Adrenal gland (tissue), 5 donors: ENCODE measurements at regions not wholly inside any gene's neighbourhood (a gene's known extent, or its start where the extent isn't known, plus 50 kb on each side); places are given as distances from the start of the nearest gene placed in this dataset.

Experiments
- CTCF ChIP-seq, 6 experiments: fragments of 450-650 bp in 4 of 6; fragments of 200-600 bp in 2 of 6; sonication (generic) in 1 of 6; IDR thresholded peaks; 1 replicate in 5 of 6; 2 replicates in 1 of 6; pipeline versions ENCODE4 v1.5.1 to v1.8.0; 2016 to 2021; ENCODE audit warnings: antibody characterized with exemption in 6 of 6, mild to moderate bottlenecking in 2 of 6, moderate library complexity in 1 of 6
- POLR2A ChIP-seq, 2 donors: fragments of 450-650 bp; IDR thresholded peaks; one replicate each; pipeline ENCODE4 v1.6.1; 2017; ENCODE audit warnings: antibody characterized with exemption in 2 of 2, mild to moderate bottlenecking in 2 of 2, moderate library complexity in 1 of 2
- donor health status: DM: no; HTN: no; CAD: no.

- TF ChIP-seq CTCF (IDR thresholded peaks at IDR 0.05): no peak
- no peak for TF ChIP-seq POLR2A (IDR thresholded peaks at IDR 0.05)
Measured at GRCh38 chr9:135413086-135413375, 66.6 kb upstream of the PPP1R26 start.
